MCF 10A (cell line): ENCODE measurements at regions not wholly inside any gene's neighbourhood (a gene's known extent, or its start where the extent isn't known, plus 50 kb on each side); places are given as distances from the start of the nearest gene placed in this dataset.
"Not testable (repeated sequence)": the region's sequence is repeated elsewhere in the genome, so short reads cannot be mapped to it uniquely, and the experiment has no call there.

Source experiments
- BruUV-seq: library from RNA; stranded (reverse); fragments of 400-500 nt; replicated peaks from 2 replicates; lab custom pipeline; 2021; lab: Mats Ljungman, UMichigan
- CTCF ChIA-PET: fragments of 300-600 bp; sonication (Branson Sonifier 250); formaldehyde crosslinking; extraction: SDS; loops from one replicate; lab custom pipeline; 2021; ENCODE audit warnings: antibody characterized with exemption, inconsistent platforms; lab: Yijun Ruan, JAX
- POLR2A ChIA-PET: fragments of 300-600, 350-650 bp; sonication (Branson Sonifier 250); formaldehyde crosslinking; extraction: SDS; loops from one replicate; lab custom pipeline; 2020; ENCODE audit warnings: antibody characterized with exemption, inconsistent platforms; lab: Yijun Ruan, JAX
- DNase-seq: peaks from one replicate; pipeline ENCODE4 v3.0.0-alpha.2; 2018; ENCODE audit not compliant: unreplicated experiment
- H3K27ac Mint-ChIP-seq: one replicate; pipeline ENCODE4 v1.8.0; 2022; ENCODE audit warnings: mild to moderate bottlenecking, low read depth, mixed read lengths; ENCODE audit not compliant: unreplicated experiment
- H3K27me3 Mint-ChIP-seq: one replicate; pipeline ENCODE4 v1.8.0; 2022; ENCODE audit warnings: mixed read lengths; ENCODE audit not compliant: insufficient read depth, unreplicated experiment
- H3K36me3 Mint-ChIP-seq: one replicate; pipeline ENCODE4 v1.8.0; 2022; ENCODE audit warnings: mild to moderate bottlenecking, moderate library complexity, mixed read lengths; ENCODE audit not compliant: insufficient read depth, unreplicated experiment
- H3K4me1 Mint-ChIP-seq: one replicate; pipeline ENCODE4 v1.8.0; 2022; ENCODE audit warnings: mixed read lengths; ENCODE audit not compliant: insufficient read depth, unreplicated experiment
- H3K4me3 Mint-ChIP-seq: one replicate; pipeline ENCODE4 v1.8.0; 2022; ENCODE audit warnings: mild to moderate bottlenecking, moderate library complexity, mixed read lengths; ENCODE audit not compliant: unreplicated experiment
- H3K9me3 Mint-ChIP-seq: one replicate; pipeline ENCODE4 v1.8.0; 2022; ENCODE audit warnings: mixed read lengths; ENCODE audit not compliant: unreplicated experiment
- CTCF ChIP-seq: fragments of 200-600 bp; IDR thresholded peaks from one replicate; pipeline ENCODE4 v1.8.0; 2022; ENCODE audit warnings: antibody characterized with exemption, mild to moderate bottlenecking; ENCODE audit not compliant: unreplicated experiment
- intact Hi-C: fragments of 100-400 bp; cut with micrococcal nuclease; formaldehyde crosslinking; loops from 2 replicates; pipeline ENCODE4 v1.14.1; 2022

- no peaks in the 10 kb centered on the region for H3K36me3 Mint-ChIP-seq
- no peak overlapping the region for H3K4me3 Mint-ChIP-seq
- no peaks in the 10 kb centered on the region for H3K27me3 Mint-ChIP-seq
- H3K4me1 Mint-ChIP-seq = no peaks in the 10 kb centered on the region
- BruUV-seq = no TSS peak
- DNase-seq = no peak
- intact Hi-C loops = no loop called here
- TF ChIP-seq CTCF = no peak
- no peak overlapping the region for H3K27ac Mint-ChIP-seq
- H3K9me3 Mint-ChIP-seq = peaks cover 13% of the 10 kb centered on the region
- ChIA-PET POLR2A (no interaction called here), CTCF (interaction anchor here (0.5 to 0.8 kb wide), 2 partner anchors 25 to 437 kb away, joined by 3 to 4 read pairs; no protein-coding TSS in a partner anchor)
These were observed 325.7 kb upstream of the STXBP6 start for GRCh38 chr14:25375639-25376038.

GRCh38 chr14:25371068-25371467, 321.1 kb upstream of the STXBP6 start:
- CTCF ChIA-PET = interaction anchor here (1.0 to 1.2 kb wide), 2 partner anchors 13 to 29 kb away, joined by 3 to 4 read pairs; no protein-coding TSS in a partner anchor
- H3K36me3 Mint-ChIP-seq = no peaks in the 10 kb centered on the region
- DNase-seq = no peak

GRCh38 chr14:25370057-25370456, 320.1 kb upstream of the STXBP6 start:
- DNase-seq, POLR2A ChIA-PET, H3K4me1 Mint-ChIP-seq, CTCF ChIA-PET, BruUV-seq, H3K27ac Mint-ChIP-seq, H3K27me3 Mint-ChIP-seq, H3K36me3 Mint-ChIP-seq, intact Hi-C loops, H3K4me3 Mint-ChIP-seq: not testable (repeated sequence)
- peaks cover 35% of the 10 kb centered on the region for H3K9me3 Mint-ChIP-seq

More at GRCh38 chr14:25371068-25371467, 321.1 kb upstream of the STXBP6 start:
- BruUV-seq = no TSS peak
- intact Hi-C loops = no loop called here
- no peak for TF ChIP-seq CTCF
- no peak overlapping the region for H3K4me3 Mint-ChIP-seq
- no peaks in the 10 kb centered on the region for H3K27me3 Mint-ChIP-seq
- H3K27ac Mint-ChIP-seq = no peak overlapping the region
- no peaks in the 10 kb centered on the region for H3K4me1 Mint-ChIP-seq
- H3K9me3 Mint-ChIP-seq = peaks cover 35% of the 10 kb centered on the region
- POLR2A ChIA-PET = interaction anchor here (0.6 kb wide), 1 partner anchor 63 kb away, joined by 3 read pairs; no protein-coding TSS in a partner anchor

GRCh38 chr14:25358330-25358729, 308.4 kb upstream of the STXBP6 start:
- Mint-ChIP-seq H3K4me1 (no peaks in the 10 kb centered on the region), H3K36me3 (no peaks in the 10 kb centered on the region), H3K4me3 (no peak overlapping the region), H3K9me3 (peaks cover 25% of the 10 kb centered on the region), H3K27me3 (no peaks in the 10 kb centered on the region), H3K27ac (no peak overlapping the region)
- DNase-seq = no peak
- TF ChIP-seq CTCF = no peak
- CTCF ChIA-PET = interaction anchor here (0.8 kb wide), 1 partner anchor 67 kb away, joined by 3 read pairs; no protein-coding TSS in a partner anchor
- no TSS peak for BruUV-seq
- POLR2A ChIA-PET = no interaction called here
- intact Hi-C loops = no loop called here
